Smooth muscle cell (in vitro differentiated cells): ENCODE measurements at regions not wholly inside any gene's neighbourhood (a gene's known extent, or its start where the extent isn't known, plus 50 kb on each side); places are given as distances from the start of the nearest gene placed in this dataset.

Experiments used
- DNase-seq: peaks from one replicate; lab custom pipeline; 2025; ENCODE audit not compliant: unreplicated experiment; lab: John Stamatoyannopoulos, UW
- H2AFZ ChIP-seq: fragments of 200-600 bp; sonication (generic); 2 replicates; pipeline ENCODE4 v1.6.0; 2016; ENCODE audit warnings: antibody characterized with exemption, low read depth, mild to moderate bottlenecking
- H3F3A ChIP-seq: fragments of 200-600 bp; sonication (generic); 2 replicates; pipeline ENCODE4 v1.6.0; 2017; ENCODE audit warnings: antibody characterized with exemption, low read depth
- H3K27ac ChIP-seq: fragments of 200-600 bp; sonication (generic); 2 replicates; pipeline ENCODE4 v1.5.1; 2016; ENCODE audit warnings: low read depth, mild to moderate bottlenecking
- H3K27me3 ChIP-seq: fragments of 200-600 bp; sonication (generic); 2 replicates; pipeline ENCODE4 v1.6.1; 2016; ENCODE audit warnings: low read depth, mild to moderate bottlenecking
- H3K36me3 ChIP-seq: fragments of 200-600 bp; sonication (generic); 2 replicates; pipeline ENCODE4 v1.5.1; 2016; ENCODE audit warnings: low read depth
- H3K4me1 ChIP-seq: fragments of 200-600 bp; sonication (generic); 2 replicates; pipeline ENCODE4 v1.5.1; 2016; ENCODE audit warnings: low read depth
- H3K4me2 ChIP-seq: fragments of 200-600 bp; sonication (generic); 2 replicates; pipeline ENCODE4 v1.6.0; 2016; ENCODE audit warnings: mild to moderate bottlenecking
- H3K4me3 ChIP-seq: fragments of 200-600 bp; sonication (generic); 2 replicates; pipeline ENCODE4 v1.5.1; 2016; ENCODE audit warnings: mild to moderate bottlenecking
- H3K79me2 ChIP-seq: fragments of 200-600 bp; sonication (generic); 2 replicates; pipeline ENCODE4 v1.6.0; 2016; ENCODE audit warnings: low read depth, mild to moderate bottlenecking
- H3K9ac ChIP-seq: fragments of 200-600 bp; sonication (generic); 2 replicates; pipeline ENCODE4 v1.6.0; 2016; ENCODE audit warnings: low read depth
- H3K9me3 ChIP-seq: fragments of 200-600 bp; sonication (generic); replicated peaks from 2 replicates; pipeline ENCODE4 v1.5.1; 2016; ENCODE audit warnings: low read depth
- H4K20me1 ChIP-seq: fragments of 200-600 bp; sonication (generic); 2 replicates; pipeline ENCODE4 v1.6.0; 2016; ENCODE audit warnings: low read depth
- WGBS: methylation state at CpG from one replicate; pipeline ENCODE4 v1.1.7; 2016; ENCODE audit warnings: low lambda C conversion rate; 5-methylcytosine and 5-hydroxymethylcytosine counted together
- TF ChIP-seq, protein P1 (sequence below): fragments of 200-600 bp; sonication (generic); IDR thresholded peaks from 2 replicates; pipeline ENCODE4 v1.5.1; 2017; ENCODE audit warnings: borderline replicate concordance, mild to moderate bottlenecking, antibody characterized with exemption; ENCODE audit not compliant: insufficient read depth, poor library complexity, severe bottlenecking

DNA sequence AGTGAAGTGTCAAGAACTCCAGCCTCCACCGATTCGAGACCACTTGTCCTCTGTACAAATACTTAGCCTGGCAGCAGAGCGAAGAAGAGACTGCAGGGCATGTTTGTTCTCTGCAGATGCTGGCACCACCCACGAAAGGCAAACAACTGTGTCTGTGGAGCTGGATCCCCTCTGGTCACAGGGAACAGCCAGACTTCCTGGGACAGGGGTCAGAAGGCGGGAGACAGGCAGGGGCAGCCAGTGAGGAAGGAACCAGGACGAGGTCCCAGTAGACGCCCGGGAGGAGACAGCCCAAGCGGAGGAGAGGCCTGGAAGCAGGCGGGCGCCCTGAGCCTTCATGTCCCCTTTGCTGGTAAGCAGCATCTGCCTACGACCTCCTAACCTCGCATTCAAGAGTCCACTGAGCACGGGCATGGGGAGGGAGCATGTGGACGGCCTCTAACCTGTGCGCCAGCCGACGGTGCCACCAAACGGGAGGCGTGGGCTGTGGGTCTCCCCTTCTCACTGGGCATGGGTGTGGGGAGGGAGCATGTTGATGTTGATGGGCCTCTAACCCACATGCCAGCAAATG lies 265.5 kb downstream of the DLL1 start:
- WGBS = 94% methylated on average over 19 of the region's 20 CpGs
- Histone ChIP-seq H3K4me1 (no peaks in the 10 kb centered on the region), H3K36me3 (no peaks in the 10 kb centered on the region), H3K79me2 (no peaks in the 10 kb centered on the region), H2AFZ (no peak overlapping the region), H3K27me3 (no peaks in the 10 kb centered on the region), H3F3A (no peaks in the 10 kb centered on the region), H3K9me3 (no peaks in the 10 kb centered on the region), H3K9ac (no peak overlapping the region), H3K4me3 (no peak overlapping the region), H3K27ac (no peak overlapping the region), H4K20me1 (no peaks in the 10 kb centered on the region), H3K4me2 (no peak overlapping the region)
- DNase-seq = no peak
- TF ChIP-seq, protein P1, sequence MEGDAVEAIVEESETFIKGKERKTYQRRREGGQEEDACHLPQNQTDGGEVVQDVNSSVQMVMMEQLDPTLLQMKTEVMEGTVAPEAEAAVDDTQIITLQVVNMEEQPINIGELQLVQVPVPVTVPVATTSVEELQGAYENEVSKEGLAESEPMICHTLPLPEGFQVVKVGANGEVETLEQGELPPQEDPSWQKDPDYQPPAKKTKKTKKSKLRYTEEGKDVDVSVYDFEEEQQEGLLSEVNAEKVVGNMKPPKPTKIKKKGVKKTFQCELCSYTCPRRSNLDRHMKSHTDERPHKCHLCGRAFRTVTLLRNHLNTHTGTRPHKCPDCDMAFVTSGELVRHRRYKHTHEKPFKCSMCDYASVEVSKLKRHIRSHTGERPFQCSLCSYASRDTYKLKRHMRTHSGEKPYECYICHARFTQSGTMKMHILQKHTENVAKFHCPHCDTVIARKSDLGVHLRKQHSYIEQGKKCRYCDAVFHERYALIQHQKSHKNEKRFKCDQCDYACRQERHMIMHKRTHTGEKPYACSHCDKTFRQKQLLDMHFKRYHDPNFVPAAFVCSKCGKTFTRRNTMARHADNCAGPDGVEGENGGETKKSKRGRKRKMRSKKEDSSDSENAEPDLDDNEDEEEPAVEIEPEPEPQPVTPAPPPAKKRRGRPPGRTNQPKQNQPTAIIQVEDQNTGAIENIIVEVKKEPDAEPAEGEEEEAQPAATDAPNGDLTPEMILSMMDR = no peak

DNA sequence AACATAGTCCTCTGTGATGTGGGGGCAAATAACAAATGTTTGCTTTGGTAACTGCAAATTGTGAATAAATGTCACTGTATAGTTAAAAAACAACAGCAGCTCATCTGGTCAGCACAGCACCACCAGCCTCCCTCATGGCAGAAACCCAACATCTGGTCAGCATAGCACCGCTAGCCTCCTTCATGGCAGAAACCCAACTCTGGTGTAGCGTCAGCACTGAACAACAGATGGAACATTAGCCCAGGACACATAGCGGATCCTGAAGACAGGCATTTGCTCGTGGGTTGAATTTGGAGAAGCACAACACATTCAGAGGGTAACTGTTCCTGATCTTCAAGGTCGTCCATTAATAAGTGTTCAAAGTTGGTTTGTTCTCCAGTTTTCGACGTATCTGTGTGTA lies 265.9 kb downstream of the DLL1 start:
- H3K27ac ChIP-seq = no peak overlapping the region
- H3K36me3 ChIP-seq = no peaks in the 10 kb centered on the region
- no peak for DNase-seq
- H4K20me1 ChIP-seq = no peaks in the 10 kb centered on the region
- H3F3A ChIP-seq = no peaks in the 10 kb centered on the region
- WGBS = 77% methylated on average over 7 of the region's 7 CpGs
- H3K4me3 ChIP-seq = no peak overlapping the region
- no peak overlapping the region for H2AFZ ChIP-seq
- no peaks in the 10 kb centered on the region for H3K4me1 ChIP-seq
- H3K9me3 ChIP-seq = no peaks in the 10 kb centered on the region
- no peaks in the 10 kb centered on the region for H3K79me2 ChIP-seq
- TF ChIP-seq, protein P1 = no peak
- no peaks in the 10 kb centered on the region for H3K27me3 ChIP-seq
- no peak overlapping the region for H3K4me2 ChIP-seq
- no peak overlapping the region for H3K9ac ChIP-seq

DNA sequence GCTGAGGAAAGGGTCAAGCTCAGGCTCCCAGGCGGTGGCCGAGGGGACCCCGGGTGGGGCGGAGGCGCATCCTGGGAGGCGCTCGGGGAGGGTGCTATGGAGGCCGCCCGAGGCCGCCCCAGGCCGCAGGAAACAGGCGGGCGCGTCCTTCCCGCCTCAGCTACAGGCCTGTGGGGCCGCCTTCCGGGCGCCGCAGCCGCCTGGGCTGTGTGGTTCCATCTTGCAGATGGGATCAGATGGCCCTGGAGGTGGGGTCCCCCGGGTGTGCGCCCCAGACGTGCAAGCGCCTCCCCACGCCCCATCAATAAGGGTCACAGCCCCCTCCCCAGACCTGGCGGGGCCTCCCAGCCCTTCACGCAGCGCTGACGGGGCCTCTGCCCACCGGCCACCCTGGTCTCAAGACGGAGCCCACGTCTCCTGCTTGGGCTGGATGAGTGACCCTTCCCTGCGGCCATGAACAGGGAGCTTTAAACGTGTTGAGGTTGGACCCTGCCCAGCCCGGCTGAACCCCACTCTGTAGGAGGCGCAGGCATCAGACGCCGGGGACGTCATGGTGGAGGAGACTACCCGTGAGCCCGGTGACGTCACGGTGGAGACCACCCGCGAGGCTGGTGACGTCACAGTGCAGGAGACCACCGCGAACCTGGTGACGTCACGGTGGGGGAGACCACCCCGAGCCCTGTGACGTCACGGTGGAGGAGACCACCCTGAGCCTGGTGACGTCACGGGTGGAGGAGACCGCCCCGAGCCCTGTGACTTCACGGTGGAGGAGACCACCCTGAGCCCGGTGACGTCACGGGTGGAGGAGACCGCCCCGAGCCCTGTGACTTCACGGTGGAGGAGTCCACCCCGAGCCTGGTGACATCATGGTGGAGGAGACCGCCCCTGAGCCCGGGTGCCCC lies 267.0 kb downstream of the DLL1 start:
- DNase-seq = no peak
- TF ChIP-seq, protein P1 = no peak

More for the DNA sequence above, 267.0 kb downstream of the DLL1 start:
- Histone ChIP-seq H4K20me1 (no peaks in the 10 kb centered on the region), H3K4me1 (no peaks in the 10 kb centered on the region), H3K4me2 (no peak overlapping the region), H3K27ac (no peak overlapping the region), H3F3A (no peaks in the 10 kb centered on the region), H2AFZ (no peak overlapping the region), H3K9me3 (no peaks in the 10 kb centered on the region), H3K9ac (no peak overlapping the region), H3K36me3 (no peaks in the 10 kb centered on the region), H3K27me3 (no peaks in the 10 kb centered on the region), H3K79me2 (no peaks in the 10 kb centered on the region), H3K4me3 (no peak overlapping the region)
- 97% methylated on average over 55 of the region's 67 CpGs for WGBS
